HG03575 (cell line): ENCODE measurements at regions not wholly inside any gene's neighbourhood (a gene's known extent, or its start where the extent isn't known, plus 50 kb on each side); places are given as distances from the start of the nearest gene placed in this dataset.

Experiments used
- ATAC-seq: cut with Tn5 transposase; IDR thresholded peaks from one replicate; pipeline ENCODE4 v1.9.1; 2021; ENCODE audit not compliant: unreplicated experiment, insufficient number of reproducible peaks, low FRiP score; ENCODE audit errors: extremely low read depth

DNA sequence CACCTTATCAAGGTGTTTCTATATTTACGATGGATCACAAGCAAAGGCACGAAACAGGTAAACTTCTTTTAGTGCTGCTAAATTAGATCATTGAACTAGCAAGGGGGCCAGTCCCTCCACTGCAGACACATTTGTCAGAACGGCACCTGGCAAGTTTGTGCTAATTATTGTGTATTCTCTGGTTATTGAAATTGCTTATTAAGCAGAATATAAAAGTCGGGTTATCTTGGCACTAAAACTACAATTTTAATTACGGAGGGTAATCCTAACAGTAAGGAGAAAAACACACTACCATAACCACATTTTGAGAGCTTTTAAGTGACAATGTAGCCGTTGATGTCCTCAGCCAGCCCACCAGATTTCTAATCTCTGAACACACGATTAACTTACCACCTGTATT lies 118.9 kb upstream of the BTN3A2 start:
- no peak for ATAC-seq

GRCh38 chr6:26246553-26246952 lies 118.4 kb upstream of the BTN3A2 start:
- no peak for ATAC-seq

- ATAC-seq, result no peak
Measured at GRCh38 chr6:26249707-26249956, 115.4 kb upstream of the BTN3A2 start.

DNA sequence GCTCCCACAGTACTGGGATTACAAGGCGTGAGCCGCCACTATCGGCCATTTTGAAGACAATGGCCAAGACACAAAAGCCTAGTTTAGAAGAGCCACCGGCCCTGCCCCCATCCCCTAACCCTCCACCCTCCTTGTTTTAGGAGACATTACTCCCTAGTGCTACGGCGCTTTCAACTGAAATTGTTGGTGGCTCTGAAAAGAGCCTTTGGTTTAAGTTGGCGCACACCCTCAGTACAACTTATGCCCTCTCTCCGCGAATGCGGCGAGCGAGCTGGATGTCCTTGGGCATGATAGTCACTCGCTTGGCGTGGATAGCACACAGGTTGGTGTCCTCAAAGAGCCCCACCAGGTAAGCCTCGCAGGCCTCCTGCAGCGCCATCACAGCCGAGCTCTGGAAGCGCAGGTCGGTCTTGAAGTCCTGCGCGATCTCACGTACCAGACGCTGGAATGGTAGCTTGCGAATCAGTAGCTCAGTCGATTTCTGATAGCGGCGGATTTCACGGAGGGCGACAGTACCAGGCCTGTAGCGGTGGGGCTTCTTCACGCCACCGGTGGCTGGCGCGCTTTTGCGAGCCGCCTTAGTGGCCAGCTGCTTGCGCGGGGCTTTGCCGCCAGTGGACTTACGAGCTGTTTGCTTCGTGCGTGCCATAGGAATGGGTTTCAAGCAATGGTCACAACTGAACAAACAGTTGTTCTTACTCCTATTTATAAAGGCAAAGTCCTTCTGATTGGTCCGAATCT lies 114.9 kb upstream of the BTN3A2 start:
- no peak for ATAC-seq

DNA sequence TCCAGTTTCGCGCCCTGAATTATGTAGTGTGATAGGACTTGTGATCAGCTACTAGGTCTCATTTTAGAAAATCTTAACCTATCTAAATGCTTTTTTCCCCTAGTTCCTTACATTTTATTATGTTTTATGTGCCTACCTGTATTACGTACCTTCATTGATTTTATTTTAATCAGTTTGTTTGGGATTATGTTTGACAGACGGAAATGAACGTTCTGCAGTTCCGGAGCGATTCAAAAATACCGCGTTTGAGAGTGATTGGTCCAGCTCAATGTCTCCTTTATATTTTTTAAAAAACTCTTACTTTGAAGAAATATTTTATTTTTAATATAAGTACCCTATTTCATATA lies 114.3 kb upstream of the BTN3A2 start:
- no peak for ATAC-seq

DNA sequence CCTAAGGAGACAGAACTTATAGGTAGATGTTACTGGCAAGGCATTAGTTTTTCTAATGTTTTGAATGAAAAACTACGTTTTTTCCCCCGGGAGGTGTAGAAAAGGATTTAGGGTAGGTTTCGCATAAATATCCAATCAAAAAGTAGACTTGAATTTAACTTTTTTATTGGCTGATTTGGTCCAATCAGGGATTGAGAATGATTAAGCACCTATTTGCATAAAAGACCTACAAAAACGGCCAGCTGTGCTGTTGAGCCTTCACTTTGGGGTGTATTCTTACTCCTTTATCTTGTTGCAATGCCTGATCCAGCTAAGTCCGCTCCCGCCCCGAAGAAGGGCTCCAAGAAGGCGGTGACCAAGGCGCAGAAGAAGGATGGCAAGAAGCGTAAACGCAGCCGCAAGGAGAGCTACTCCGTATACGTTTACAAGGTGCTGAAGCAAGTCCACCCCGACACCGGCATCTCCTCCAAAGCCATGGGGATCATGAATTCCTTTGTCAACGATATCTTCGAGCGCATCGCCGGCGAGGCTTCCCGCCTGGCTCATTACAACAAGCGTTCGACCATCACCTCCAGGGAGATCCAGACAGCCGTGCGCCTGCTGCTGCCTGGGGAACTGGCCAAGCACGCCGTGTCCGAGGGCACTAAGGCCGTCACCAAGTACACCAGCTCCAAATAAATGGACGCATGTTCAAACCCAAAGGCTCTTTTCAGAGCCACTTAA lies 113.5 kb upstream of the BTN3A2 start:
- ATAC-seq, result no peak

DNA sequence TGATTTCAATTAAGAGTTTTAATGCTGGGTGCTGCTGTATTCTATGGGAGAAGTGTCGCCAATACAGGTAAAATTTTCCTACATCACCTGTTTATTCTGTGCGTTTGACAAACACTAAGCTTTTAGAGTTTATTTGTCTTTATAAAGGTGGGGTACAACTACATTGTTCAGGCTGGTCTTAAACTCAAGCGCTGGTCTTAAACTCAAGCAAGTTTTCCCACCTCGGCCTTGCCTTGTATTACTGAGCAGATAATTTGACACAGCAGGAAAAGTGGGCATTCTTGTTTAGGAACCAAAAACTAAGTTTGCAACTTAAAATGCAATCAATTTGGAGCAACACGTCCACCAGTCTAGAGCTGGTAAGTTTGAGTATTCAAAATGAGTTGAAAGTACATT lies 112.9 kb upstream of the BTN3A2 start:
- ATAC-seq, result no peak

DNA sequence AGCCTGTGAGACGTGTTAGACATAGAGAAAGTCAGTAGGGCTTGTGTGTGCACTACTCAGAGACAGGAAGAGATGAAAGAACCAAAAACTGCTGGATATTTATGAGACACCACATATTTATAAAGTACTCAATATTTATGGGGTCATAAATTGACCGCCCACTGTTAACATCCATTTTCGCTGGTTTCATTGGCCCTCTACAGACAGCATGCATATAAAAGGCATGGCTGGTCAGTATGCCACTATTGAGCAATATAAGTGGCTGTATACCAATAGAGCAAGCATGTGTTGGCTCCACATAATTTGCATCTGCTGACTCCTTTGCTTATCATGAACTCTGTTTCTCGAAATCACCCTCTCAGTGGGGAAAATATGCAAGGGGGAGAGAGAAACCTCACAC lies 110.3 kb upstream of the BTN3A2 start:
- no peak for ATAC-seq

DNA sequence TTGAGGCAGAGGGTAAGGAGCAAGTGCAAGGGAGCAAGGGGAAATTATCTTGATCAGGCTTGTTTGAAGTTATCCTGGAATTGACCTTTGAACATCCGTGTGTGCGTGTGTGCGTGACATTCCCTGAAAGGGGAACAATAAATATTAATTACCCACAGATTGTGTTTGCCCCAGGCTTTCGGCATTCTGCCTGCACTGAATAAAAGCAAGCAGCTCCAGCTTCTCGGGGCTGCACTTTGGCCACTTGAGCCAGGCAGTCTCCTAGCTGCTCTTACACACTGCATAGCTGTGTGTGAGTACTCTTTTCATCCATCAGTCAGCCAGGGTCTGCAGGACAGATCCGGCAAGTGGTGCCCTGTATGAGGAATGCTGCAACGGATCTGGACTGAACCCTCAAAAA lies 107.7 kb upstream of the BTN3A2 start:
- no peak for ATAC-seq

DNA sequence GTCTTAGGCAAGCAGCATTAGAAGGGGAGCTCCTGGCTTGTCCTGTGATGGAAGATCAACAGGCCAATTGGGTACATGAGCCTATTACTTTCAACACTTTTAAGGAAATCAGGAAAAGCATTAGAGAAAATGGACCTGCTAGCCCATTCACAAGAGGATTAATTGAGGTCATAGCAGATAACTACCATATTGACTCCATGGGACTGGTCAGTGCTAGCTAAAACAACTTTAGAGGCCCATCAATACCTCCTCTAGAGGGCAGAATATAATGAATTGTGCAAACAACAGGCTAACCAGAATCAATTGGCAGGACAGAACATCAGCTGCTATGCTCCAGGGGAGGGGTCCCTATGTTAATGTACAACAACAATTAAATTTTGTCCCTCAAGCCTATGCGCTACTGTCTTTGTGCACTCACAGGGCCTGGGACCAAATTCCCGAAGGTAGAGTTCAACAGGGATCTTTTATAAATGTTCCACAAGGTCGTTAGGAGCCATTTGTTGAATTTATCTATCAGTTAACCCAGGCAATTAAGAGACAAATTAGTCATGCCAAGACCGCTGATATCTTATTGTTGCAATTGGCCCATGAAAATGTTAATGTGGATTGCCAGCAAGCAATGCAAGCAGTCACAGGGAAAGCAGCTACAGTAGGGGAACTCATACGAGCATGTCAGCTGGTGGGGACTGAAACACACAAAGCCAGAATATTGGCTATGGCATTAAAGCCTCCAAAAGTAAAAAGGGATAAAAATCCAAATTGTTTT lies 106.6 kb upstream of the BTN3A2 start:
- no peak for ATAC-seq

DNA sequence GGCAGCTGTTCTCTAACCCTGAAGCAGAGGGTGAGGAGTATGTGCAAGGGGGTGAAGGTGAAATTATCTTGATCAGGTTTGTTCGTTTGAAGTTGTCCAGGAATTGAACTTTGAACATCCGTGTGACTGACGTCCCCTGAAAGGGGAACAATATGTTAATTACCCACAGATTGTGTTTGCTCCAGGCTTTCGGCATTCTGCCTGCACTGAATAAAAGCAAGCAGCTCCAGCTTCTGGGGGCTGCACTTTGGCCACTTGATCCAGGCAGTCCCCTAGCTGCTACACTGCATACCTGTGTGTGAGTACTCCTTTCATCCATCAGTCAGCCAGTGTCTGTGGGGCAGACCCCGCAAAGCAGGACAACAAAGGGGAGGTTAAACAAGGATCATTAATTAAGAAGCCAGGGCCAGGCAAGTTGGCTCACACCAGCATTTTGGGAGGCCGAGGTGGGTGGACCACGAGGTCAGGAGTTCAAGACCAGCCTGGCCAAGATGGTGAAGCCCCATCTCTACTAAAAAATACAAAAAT lies 104.8 kb upstream of the BTN3A2 start:
- ATAC-seq, result no peak

DNA sequence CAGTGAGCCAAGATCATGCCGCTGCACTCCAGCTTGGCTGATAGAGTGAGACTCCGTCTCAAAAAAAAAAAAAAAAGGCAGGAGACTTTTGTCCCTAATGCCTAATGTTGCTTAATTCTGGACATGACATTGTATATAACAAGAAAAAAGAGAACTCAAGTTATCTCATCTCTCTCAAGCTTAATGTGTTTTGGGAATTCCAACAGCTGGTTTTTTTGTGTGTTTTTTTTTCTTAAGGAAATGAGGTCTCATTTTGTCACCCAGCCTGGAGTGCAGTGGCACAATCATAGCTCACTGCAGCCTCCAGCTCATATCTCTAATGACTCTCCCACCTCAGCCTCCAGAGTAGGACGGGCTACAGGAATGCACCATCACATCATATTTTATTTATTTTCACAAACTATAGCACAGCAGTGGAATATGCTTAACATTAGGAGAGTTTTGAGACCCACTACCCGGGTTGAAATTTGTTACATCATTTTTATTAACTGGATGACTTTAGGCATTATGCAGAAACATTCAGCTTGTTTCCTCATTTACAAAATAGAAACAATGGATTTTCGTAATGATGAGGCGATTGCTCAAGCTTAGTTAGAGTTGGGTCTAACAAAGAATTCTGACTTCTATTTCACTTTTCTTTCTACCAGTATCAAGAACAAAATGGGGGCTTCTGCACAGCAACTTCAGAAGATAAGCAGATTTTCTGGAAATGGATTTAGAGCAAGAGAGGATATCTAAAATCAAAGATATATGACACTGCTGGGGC lies 104.1 kb upstream of the BTN3A2 start:
- no peak for ATAC-seq

- ATAC-seq, result no peak
Measured at GRCh38 chr6:26264547-26264946, 100.5 kb upstream of the BTN3A2 start.

GRCh38 chr6:26267083-26267589 lies 97.9 kb upstream of the BTN3A2 start:
- no peak for ATAC-seq

GRCh38 chr6:26268659-26269402 lies 96.2 kb upstream of the BTN3A2 start:
- no peak for ATAC-seq

GRCh38 chr6:26269531-26270485 lies 95.2 kb upstream of the BTN3A2 start:
- ATAC-seq, result no peak

- ATAC-seq, result no peak
Measured at GRCh38 chr6:26270486-26270861, 94.5 kb upstream of the BTN3A2 start.
